ENCODE measurements at regions not wholly inside any gene's neighbourhood (a gene's known extent, or its start where the extent isn't known, plus 50 kb on each side); places are given as distances from the start of the nearest gene placed in this dataset.

GRCh38 chr6:48199499-48199898 is 88.5 kb upstream of the PTCHD4 start:
- TF ChIP-seq CTCF (IDR thresholded peaks at IDR 0.05; ENCODE audit: low read depth, low read length): no peak
- TF ChIP-seq MAX (IDR thresholded peaks at IDR 0.05; ENCODE audit: low read depth, low read length): no peak

All from NB4 (cell line).